Thyroid gland (tissue), 4 donors: ENCODE measurements at regions not wholly inside any gene's neighbourhood (a gene's known extent, or its start where the extent isn't known, plus 50 kb on each side); places are given as distances from the start of the nearest gene placed in this dataset.
"Not testable (repeated sequence)": the region's sequence is repeated elsewhere in the genome, so short reads cannot be mapped to it uniquely, and the experiment has no call there.

Source experiments
- DNase-seq, 2 donors: peaks; one replicate each; pipeline ENCODE4 v3.0.0-alpha.2; 2019
- H3K27ac ChIP-seq, 3 donors: fragments of 200-600 bp; sonication (generic); 1 replicate in 2 of 3; 2 replicates in 1 of 3; pipeline ENCODE4 v1.5.1; 2016 to 2019; ENCODE audit warnings: mild to moderate bottlenecking in 1 of 3, moderate library complexity in 1 of 3
- H3K27me3 ChIP-seq: fragments of 200-600 bp; sonication (generic); one replicate; pipeline ENCODE4 v1.5.1; 2019
- H3K36me3 ChIP-seq, 2 donors: fragments of 200-600 bp; sonication (generic); one replicate each; pipeline ENCODE4 v1.5.1; 2016 to 2019
- H3K4me1 ChIP-seq, 2 donors: fragments of 200-600 bp; sonication (generic); one replicate each; pipeline ENCODE4 v1.5.1; 2017 to 2019
- H3K4me3 ChIP-seq, 3 donors: fragments of 200-600 bp; sonication (generic); replicated peaks in 1 of 3; 1 replicate in 2 of 3; 2 replicates in 1 of 3; pipeline ENCODE4 v1.5.1; 2016; ENCODE audit warnings: mild to moderate bottlenecking in 1 of 3
- H3K9me3 ChIP-seq: fragments of 200-600 bp; sonication (generic); one replicate; pipeline ENCODE4 v1.5.1; 2017
- POLR2A ChIP-seq, 2 donors: fragments of 450-650 bp; IDR thresholded peaks; one replicate each; pipeline ENCODE4 v1.6.1; 2017; ENCODE audit warnings: antibody characterized with exemption in 2 of 2, mild to moderate bottlenecking in 2 of 2, moderate library complexity in 1 of 2
- WGBS, 2 donors: methylation state at CpG; one replicate each; pipeline ENCODE4 v1.1.5; 2017; 5-methylcytosine and 5-hydroxymethylcytosine counted together
- intact Hi-C: fragments of 100-400 bp; cut with DNase I; formaldehyde crosslinking; loops from one replicate; pipeline ENCODE4 v1.15.1; 2023
- TF ChIP-seq, protein P1 (sequence below), 6 experiments: fragments of 200-600 bp in 3 of 6; fragments of 450-650 bp in 3 of 6; sonication (generic) in 3 of 6; IDR thresholded peaks; one replicate each; pipeline ENCODE4 v1.5.1; 2016 to 2019; ENCODE audit warnings: antibody characterized with exemption in 6 of 6, mild to moderate bottlenecking in 2 of 6, inconsistent platforms in 1 of 6, moderate library complexity in 1 of 6

DNA sequence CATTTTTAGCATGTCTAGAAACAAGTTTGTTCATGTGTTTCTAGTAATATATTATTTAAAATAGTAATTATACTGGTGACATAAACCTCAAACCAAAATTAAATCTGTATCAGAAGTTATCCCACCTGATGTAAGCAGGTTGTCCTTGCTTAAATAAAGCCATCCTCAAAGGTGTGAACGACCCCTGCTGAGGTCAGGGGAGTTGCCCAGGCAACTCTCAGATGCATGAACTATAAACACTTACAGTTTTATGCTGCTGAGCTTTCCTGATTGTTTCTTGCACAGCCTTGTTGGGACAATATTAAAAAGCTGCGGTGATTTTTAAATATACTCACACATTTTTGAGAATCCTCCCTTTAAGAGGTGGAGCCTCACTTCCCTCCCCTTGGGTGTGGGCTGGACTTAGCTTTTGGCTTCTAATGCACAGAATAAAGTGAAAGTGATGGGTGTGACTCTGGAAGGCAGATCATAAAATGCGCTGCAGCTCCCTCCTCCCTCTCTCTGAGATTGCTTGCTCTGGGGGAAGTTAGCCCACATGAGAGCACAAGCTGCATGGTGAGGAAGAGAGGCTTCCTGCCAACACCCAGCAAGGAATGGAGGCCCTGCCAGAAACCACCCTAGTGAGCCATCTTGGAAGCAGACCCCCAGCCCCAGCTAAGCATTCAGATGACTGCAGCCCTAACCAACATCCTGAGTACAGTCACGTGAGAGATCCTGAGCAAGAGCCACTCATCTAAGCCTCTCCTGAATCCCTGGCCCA is 152.7 kb downstream of the SKIDA1 start:
- H3K36me3 ChIP-seq: no peaks in the 10 kb centered on the region
- H3K9me3 ChIP-seq: no peaks in the 10 kb centered on the region
- no peak overlapping the region for H3K4me3 ChIP-seq
- H3K4me1 ChIP-seq: peaks cover 0 to 6% of the 10 kb centered on the region in 2 donors
- H3K27ac ChIP-seq: no peak overlapping the region
- WGBS, 2 donors: 54 to 63% methylated on average over 4 of the region's 4 CpGs
- H3K27me3 ChIP-seq: no peaks in the 10 kb centered on the region
- TF ChIP-seq POLR2A (IDR thresholded peaks at IDR 0.05): no peak
- TF ChIP-seq, protein P1, sequence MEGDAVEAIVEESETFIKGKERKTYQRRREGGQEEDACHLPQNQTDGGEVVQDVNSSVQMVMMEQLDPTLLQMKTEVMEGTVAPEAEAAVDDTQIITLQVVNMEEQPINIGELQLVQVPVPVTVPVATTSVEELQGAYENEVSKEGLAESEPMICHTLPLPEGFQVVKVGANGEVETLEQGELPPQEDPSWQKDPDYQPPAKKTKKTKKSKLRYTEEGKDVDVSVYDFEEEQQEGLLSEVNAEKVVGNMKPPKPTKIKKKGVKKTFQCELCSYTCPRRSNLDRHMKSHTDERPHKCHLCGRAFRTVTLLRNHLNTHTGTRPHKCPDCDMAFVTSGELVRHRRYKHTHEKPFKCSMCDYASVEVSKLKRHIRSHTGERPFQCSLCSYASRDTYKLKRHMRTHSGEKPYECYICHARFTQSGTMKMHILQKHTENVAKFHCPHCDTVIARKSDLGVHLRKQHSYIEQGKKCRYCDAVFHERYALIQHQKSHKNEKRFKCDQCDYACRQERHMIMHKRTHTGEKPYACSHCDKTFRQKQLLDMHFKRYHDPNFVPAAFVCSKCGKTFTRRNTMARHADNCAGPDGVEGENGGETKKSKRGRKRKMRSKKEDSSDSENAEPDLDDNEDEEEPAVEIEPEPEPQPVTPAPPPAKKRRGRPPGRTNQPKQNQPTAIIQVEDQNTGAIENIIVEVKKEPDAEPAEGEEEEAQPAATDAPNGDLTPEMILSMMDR (IDR thresholded peaks at IDR 0.05): no peak
- peak; percentile 6 to 8 for DNase-seq
- intact Hi-C loops: no loop called here

DNA sequence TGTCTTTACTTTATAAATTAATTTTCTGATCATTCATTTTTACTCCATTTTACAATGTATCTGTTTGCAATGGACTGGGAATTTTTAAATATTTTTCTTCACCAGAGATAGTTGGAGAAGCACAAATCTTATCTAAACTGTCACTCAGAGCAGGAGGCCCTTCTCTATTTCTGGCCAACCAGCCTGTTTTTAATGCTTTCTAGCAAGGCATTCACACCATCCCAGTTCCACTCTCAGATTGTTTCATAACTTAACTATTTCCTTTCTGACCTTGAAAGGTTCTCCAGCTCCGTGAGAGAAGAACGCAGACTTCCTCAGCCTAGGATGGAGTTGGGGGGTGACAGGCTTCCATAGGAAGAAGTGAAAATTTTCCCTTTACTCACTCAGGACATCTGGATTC is 155.8 kb downstream of the SKIDA1 start:
- no peak overlapping the region for H3K27ac ChIP-seq
- peaks cover under 1 to 6% of the 10 kb centered on the region in 2 donors for H3K4me1 ChIP-seq
- TF ChIP-seq, protein P1 (IDR thresholded peaks at IDR 0.05): no peak
- no peak for TF ChIP-seq POLR2A (IDR thresholded peaks at IDR 0.05)
- 63 to 81% methylated on average over 2 of the region's 2 CpGs for WGBS, 2 donors
- no peaks in the 10 kb centered on the region for H3K9me3 ChIP-seq
- no peaks in the 10 kb centered on the region for H3K36me3 ChIP-seq
- no peaks in the 10 kb centered on the region for H3K27me3 ChIP-seq
- intact Hi-C loops: no loop called here
- no peak overlapping the region for H3K4me3 ChIP-seq
- no peak for DNase-seq

DNA sequence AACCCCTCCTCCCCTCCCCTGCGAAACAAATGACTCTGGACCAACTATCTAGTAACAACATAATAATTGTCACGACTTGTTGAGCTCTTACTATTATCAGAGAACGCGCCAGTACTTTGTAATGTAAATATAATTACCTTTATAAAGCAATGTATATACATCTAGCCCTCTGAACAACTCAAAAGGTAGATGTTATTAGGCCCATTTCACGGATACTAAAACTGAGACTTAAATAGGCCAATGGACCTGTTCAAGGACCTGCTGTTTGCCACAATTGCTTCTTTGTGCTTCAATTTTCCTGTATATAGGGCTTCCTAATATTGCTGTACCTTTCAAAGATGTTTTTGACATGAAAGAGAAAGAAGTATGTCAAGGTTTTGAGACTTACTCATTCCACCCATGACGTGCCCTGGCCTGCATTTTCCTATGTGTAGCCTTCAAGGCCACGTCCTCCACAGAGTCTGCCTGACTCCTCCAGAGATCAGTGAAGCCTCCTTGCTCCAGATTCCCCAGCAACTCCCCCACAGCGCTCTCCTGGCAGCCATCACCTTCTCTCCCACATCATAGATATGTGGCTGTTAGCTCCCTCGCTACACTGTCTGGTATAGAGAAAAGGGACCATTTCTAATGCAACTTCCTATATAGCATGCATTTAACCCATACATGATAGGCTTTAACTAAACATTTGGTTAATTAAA is 156.6 kb downstream of the SKIDA1 start:
- Histone ChIP-seq H3K27ac (no peak overlapping the region), H3K27me3 (no peaks in the 10 kb centered on the region), H3K4me3 (no peak overlapping the region), H3K36me3 (no peaks in the 10 kb centered on the region), H3K4me1 (peaks cover 6 to 7% of the 10 kb centered on the region in 2 donors), H3K9me3 (no peaks in the 10 kb centered on the region)
- WGBS, 2 donors: 88 to 91% methylated on average over 9 of the region's 9 CpGs
- TF ChIP-seq, protein P1 (IDR thresholded peaks at IDR 0.05): no peak
- no peak for TF ChIP-seq POLR2A (IDR thresholded peaks at IDR 0.05)
- DNase-seq: no peak
- intact Hi-C loops: no loop called here

DNA sequence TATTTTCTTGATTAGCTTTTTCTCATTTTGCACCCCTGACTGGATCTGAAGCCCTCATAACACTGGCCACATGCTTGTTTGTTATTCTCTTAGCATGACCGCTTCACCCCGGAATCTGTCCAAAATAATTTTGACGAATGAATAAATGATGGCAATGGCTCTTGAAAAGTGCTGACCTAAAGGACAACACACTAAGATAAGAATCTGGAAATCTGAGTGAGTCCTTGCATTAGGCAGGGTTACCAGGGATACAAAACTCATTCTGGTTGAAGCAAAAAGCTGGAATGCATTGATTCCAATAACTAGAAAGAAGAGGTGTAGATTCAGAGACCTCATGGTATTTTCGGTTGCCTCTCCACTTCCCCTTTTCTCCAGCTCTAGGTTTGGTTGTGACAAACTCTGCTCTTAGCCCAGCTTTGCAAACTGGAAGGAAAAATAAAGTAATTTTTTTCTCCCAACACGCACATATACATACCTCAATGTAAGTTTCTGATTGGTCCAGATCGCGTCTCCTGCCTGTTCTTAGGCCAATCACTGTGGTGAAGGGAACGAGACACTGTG is 157.4 kb downstream of the SKIDA1 start:
- WGBS, 2 donors: 88 to 89% methylated on average over 8 of the region's 8 CpGs
- H3K4me1 ChIP-seq: peaks cover 4 to 7% of the 10 kb centered on the region in 2 donors
- no peaks in the 10 kb centered on the region for H3K36me3 ChIP-seq
- intact Hi-C loops: no loop called here
- H3K27me3 ChIP-seq: no peaks in the 10 kb centered on the region
- no peak overlapping the region for H3K4me3 ChIP-seq
- H3K27ac ChIP-seq: no peak overlapping the region
- TF ChIP-seq, protein P1 (IDR thresholded peaks at IDR 0.05): no peak
- no peak for TF ChIP-seq POLR2A (IDR thresholded peaks at IDR 0.05)
- no peak for DNase-seq
- H3K9me3 ChIP-seq: no peaks in the 10 kb centered on the region

DNA sequence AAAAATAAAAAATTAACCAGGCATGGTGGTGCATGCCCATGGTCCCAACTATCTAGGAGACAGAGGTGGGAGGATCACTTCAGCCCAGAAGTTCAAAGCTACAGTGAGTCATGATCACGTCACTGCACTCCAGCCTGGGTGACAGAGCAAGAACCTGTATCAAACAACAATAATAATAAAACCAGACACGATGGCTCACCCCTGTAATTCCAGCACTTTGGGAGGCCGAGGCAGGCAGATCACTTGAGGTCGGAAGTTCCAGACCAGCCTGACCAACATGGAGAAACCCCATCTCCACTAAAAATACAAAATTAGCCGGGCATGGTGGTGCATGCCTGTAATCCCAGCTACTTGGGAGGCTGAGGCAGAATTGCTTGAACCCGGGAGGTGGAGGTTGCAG is 159.4 kb downstream of the SKIDA1 start:
- DNase-seq, H3K27me3 ChIP-seq, intact Hi-C loops, H3K36me3 ChIP-seq, H3K4me3 ChIP-seq, H3K9me3 ChIP-seq, H3K27ac ChIP-seq, H3K4me1 ChIP-seq: not testable (repeated sequence)
- WGBS, 2 donors: 85 to 93% methylated on average over 6 of the region's 6 CpGs
